HPDE6-E6E7 (cell line): ENCODE measurements at regions not wholly inside any gene's neighbourhood (a gene's known extent, or its start where the extent isn't known, plus 50 kb on each side); places are given as distances from the start of the nearest gene placed in this dataset.
A peak's percentile ranks its signal among the peaks of the same experiment; 100 is the strongest.

ENCODE experiments used
- DNase-seq: peaks from one replicate; pipeline ENCODE4 v3.0.0; 2011; ENCODE audit warnings: missing footprints; ENCODE audit errors: extremely low spot score

GRCh38 chr11:28743061-28743550 is 634.9 kb downstream of the METTL15 start:
- DNase-seq, result no peak

- DNase-seq, result no peak
Measured at GRCh38 chr11:28739489-28740280, 631.5 kb downstream of the METTL15 start.

GRCh38 chr11:28738549-28738948 is 630.4 kb downstream of the METTL15 start:
- no peak for DNase-seq

- DNase-seq, result no peak
Measured at GRCh38 chr11:28736256-28736655, 628.1 kb downstream of the METTL15 start.

GRCh38 chr11:28735511-28735910 is 627.3 kb downstream of the METTL15 start:
- no peak for DNase-seq

GRCh38 chr11:28730889-28731288 is 622.7 kb downstream of the METTL15 start:
- DNase-seq, result no peak

- DNase-seq, result no peak
Measured at GRCh38 chr11:28730336-28730735, 622.1 kb downstream of the METTL15 start.

- no peak for DNase-seq
Measured at GRCh38 chr11:28729339-28729738, 621.2 kb downstream of the METTL15 start.

GRCh38 chr11:28728666-28729065 is 620.5 kb downstream of the METTL15 start:
- DNase-seq, result no peak

GRCh38 chr11:28727254-28727653 is 619.1 kb downstream of the METTL15 start:
- no peak for DNase-seq

GRCh38 chr11:28726432-28726831 is 618.2 kb downstream of the METTL15 start:
- no peak for DNase-seq

GRCh38 chr11:28715726-28716125 is 607.5 kb downstream of the METTL15 start:
- DNase-seq, result no peak

GRCh38 chr11:28713850-28714249 is 605.7 kb downstream of the METTL15 start:
- no peak for DNase-seq

GRCh38 chr11:28708075-28708474 is 599.9 kb downstream of the METTL15 start:
- DNase-seq, result no peak

GRCh38 chr11:28704801-28705200 is 596.6 kb downstream of the METTL15 start:
- DNase-seq, result no peak

- no peak for DNase-seq
Measured at GRCh38 chr11:28703371-28703770, 595.2 kb downstream of the METTL15 start.

GRCh38 chr11:28702871-28703270 is 594.7 kb downstream of the METTL15 start:
- no peak for DNase-seq

GRCh38 chr11:28702450-28702790 is 594.2 kb downstream of the METTL15 start:
- peak; percentile 16 for DNase-seq

GRCh38 chr11:28701760-28702449 is 593.7 kb downstream of the METTL15 start:
- DNase-seq, result peak; percentile 15

GRCh38 chr11:28699701-28700100 is 591.5 kb downstream of the METTL15 start:
- DNase-seq, result no peak

GRCh38 chr11:28697920-28698827 is 590.0 kb downstream of the METTL15 start:
- no peak for DNase-seq

- DNase-seq, result no peak
Measured at GRCh38 chr11:28696591-28696990, 588.4 kb downstream of the METTL15 start.
